GM10266 (cell line): ENCODE measurements at regions not wholly inside any gene's neighbourhood (a gene's known extent, or its start where the extent isn't known, plus 50 kb on each side); places are given as distances from the start of the nearest gene placed in this dataset.

Experiments
- DNase-seq: peaks from one replicate; pipeline ENCODE4 v3.0.0; 2012; ENCODE audit errors: extremely low spot score
- TF ChIP-seq, protein P1 (sequence below): IDR thresholded peaks from 2 replicates; pipeline ENCODE4 v1.5.1; 2012; ENCODE audit warnings: mild to moderate bottlenecking, low read depth; ENCODE audit not compliant: control insufficient read depth, insufficient read depth; ENCODE audit errors: missing control alignments

DNA sequence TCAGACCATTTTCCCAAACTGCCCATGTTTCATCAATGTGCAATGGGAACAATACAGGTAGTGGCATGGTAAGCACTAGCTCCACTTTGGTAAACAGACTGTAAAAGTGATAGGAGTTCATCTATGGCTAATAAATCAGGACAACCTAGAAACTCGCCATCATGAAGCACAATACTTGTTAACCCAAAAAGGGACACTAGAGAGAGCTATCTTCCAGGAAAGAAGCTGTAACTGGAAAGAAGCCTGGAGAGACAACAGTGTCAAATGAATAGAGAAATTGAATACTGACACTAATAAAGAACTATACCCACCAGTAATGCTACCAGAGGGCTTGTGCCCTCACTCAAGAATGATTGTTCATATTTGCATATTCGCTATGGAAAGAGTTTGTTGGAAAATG, 164.7 kb upstream of the RGS18 start:
- TF ChIP-seq, protein P1, sequence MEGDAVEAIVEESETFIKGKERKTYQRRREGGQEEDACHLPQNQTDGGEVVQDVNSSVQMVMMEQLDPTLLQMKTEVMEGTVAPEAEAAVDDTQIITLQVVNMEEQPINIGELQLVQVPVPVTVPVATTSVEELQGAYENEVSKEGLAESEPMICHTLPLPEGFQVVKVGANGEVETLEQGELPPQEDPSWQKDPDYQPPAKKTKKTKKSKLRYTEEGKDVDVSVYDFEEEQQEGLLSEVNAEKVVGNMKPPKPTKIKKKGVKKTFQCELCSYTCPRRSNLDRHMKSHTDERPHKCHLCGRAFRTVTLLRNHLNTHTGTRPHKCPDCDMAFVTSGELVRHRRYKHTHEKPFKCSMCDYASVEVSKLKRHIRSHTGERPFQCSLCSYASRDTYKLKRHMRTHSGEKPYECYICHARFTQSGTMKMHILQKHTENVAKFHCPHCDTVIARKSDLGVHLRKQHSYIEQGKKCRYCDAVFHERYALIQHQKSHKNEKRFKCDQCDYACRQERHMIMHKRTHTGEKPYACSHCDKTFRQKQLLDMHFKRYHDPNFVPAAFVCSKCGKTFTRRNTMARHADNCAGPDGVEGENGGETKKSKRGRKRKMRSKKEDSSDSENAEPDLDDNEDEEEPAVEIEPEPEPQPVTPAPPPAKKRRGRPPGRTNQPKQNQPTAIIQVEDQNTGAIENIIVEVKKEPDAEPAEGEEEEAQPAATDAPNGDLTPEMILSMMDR: no peak
- no peak for DNase-seq

DNA sequence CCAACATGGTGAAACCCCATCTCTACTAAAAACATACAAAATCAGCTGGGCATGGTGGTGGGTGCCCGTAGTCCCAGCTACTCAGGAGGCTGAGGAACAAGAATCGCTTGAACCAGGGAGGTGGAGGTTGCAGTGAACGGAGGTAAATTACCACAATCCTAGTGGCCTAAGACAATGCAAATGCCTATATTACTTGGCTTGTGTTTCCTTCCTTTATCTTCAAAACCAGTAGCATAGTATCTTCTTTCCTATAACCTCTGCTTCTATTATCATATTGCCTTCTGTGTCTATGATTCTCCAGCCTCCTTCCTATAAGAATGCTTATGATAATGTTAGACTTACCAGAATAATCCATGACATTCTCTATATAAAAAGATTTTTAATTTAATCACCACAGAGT, 156.2 kb upstream of the RGS18 start:
- DNase-seq: no peak

DNA sequence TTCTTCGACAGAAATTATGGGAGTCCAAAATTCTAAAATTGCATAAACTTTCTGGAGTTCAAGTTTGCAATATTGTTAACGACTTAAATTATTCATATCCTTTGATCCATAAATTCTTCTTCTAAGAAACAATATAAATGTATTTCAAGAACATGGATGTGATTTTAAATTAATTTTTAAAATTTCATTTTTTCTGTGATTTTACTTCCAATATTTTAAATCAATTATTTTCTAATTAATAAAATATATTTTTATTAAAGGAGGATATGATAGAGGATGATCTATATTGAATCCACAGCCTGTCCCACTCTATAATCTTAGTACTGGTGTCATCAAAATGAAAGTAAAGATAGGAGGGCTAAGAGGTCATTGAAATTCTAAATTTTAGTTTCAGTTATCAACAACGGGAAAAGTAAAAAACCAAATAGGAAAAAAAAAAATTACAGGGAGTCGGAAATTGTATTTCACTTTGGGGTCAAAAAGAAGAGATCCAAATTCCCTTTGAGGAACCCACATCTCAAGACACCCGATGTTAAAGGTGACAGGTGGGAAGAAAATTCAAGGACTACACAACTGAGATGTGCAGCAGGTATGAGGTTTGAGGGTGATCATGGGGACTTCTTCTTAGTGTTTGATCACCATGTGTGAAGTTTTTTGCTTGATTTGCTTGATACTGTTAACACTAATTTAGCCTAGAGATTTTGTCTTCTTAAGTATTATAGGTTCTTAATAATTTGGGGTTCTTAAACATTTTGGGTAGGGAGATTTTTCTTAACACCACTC, 154.8 kb upstream of the RGS18 start:
- TF ChIP-seq, protein P1: no peak

More for the DNA sequence above, 156.2 kb upstream of the RGS18 start:
- TF ChIP-seq, protein P1: no peak

DNA sequence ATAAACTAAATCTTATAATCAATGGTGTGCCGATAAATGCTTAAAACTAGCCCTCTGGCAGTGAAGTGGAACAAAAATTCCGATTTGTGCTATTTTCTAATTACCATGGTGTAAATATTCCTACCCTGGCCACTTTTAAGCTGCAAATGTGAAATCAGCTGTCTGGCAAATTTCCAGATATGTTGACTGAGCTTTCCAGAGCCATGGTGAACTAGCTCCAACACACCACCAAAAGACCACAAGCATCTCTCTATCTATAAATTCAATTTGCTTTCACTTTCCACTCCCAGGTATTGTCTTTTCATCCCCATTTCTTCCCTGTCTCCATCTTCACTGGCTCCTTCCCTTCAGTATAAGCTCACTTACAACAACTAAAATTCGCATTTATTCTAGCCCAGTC, 152.3 kb upstream of the RGS18 start:
- TF ChIP-seq, protein P1: no peak
- no peak for DNase-seq

More for the DNA sequence above, 154.8 kb upstream of the RGS18 start:
- DNase-seq: no peak

DNA sequence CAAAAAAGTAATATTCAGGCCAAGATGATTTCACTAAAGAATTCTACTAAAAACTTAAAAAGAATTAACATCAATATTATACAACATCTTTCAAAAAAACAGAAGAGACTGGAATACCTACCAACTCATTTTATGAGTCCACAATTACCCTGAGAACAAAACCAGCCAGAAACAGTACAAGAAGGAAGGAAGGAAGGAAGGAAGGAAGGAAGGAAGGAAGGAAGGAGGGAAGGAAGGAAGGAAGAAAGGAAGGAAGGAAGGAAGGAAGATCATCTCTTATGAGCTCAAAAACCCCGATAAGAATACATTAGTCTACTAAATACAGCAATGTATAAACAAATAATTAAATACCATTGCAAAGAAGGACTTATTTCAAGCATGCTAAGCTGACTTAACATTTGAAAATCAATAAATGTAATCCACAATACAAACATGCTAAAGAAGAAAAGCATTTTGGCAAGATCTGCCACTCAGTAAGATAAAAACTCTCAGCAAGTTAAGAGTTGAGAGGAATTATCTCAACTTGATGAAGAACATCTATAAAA, 149.9 kb upstream of the RGS18 start:
- no peak for DNase-seq
- TF ChIP-seq, protein P1: no peak

DNA sequence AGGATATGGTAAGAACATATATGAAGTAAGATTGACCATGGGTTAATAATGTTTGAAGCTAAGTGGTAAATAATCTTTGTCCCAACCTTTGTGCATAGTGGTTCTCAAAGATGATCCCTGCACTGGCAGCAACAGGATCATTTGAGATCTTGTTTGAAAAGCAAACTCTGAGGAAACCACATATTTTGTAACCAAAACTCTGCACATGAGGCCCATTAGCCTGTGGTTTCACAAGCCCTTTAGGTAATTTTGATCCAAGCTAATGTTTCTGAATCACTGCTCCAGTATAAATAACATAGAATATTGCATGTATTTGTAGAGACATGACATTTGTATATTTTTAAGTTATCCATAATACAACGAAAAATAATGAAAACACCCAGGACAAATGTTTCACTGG, 147.9 kb upstream of the RGS18 start:
- no peak for DNase-seq
- TF ChIP-seq, protein P1: no peak

DNA sequence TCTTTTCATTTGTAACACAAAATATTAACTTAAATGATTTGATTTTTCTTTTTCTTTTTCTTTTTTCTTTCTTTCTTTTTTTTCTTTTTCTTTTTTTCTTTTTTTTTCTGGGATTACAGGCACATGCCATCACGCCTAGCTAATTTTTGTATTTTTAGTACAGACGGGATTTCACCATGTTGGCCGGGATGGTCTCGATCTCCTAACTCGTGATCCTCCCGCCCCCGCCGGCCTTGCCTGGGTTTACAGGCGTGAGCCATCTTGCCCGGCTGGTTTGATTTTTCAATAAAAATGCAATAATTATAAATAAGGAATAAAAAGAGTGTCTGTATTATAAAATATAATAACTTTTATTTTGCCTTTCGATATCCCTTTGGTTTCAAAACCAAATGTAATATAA, 146.7 kb upstream of the RGS18 start:
- DNase-seq: no peak
- TF ChIP-seq, protein P1: no peak
